Parathyroid adenoma (tissue), 2 donors: ENCODE measurements at regions not wholly inside any gene's neighbourhood (a gene's known extent, or its start where the extent isn't known, plus 50 kb on each side); places are given as distances from the start of the nearest gene placed in this dataset.

Experiments
- H2AFZ ChIP-seq: fragments of 300-600 bp; sonication (generic); one replicate; pipeline ENCODE4 v1.7.0; 2017; ENCODE audit warnings: antibody characterized with exemption, mild to moderate bottlenecking
- H3K27ac ChIP-seq: fragments of 300-600 bp; sonication (generic); one replicate; pipeline ENCODE4 v1.7.0; 2017
- H3K27me3 ChIP-seq: fragments of 300-600 bp; sonication (generic); one replicate; pipeline ENCODE4 v1.7.0; 2017; ENCODE audit warnings: low read length; ENCODE audit not compliant: control insufficient read depth, insufficient read depth
- H3K36me3 ChIP-seq: fragments of 300-600 bp; sonication (generic); one replicate; pipeline ENCODE4 v1.7.0; 2017; ENCODE audit warnings: low read length; ENCODE audit not compliant: control insufficient read depth, insufficient read depth
- H3K4me1 ChIP-seq: fragments of 300-600 bp; sonication (generic); one replicate; pipeline ENCODE4 v1.7.0; 2017; ENCODE audit warnings: control low read depth
- H3K4me2 ChIP-seq: fragments of 300-600 bp; sonication (generic); one replicate; pipeline ENCODE4 v1.7.0; 2017; ENCODE audit warnings: low read length
- H3K4me3 ChIP-seq: fragments of 300-600 bp; sonication (generic); one replicate; pipeline ENCODE4 v1.7.0; 2017; ENCODE audit warnings: low read depth, low read length
- H3K79me2 ChIP-seq: fragments of 300-600 bp; sonication (generic); one replicate; pipeline ENCODE4 v1.7.0; 2017; ENCODE audit warnings: control low read depth
- H3K9ac ChIP-seq: fragments of 300-600 bp; sonication (generic); one replicate; pipeline ENCODE4 v1.7.0; 2017; ENCODE audit warnings: mild to moderate bottlenecking
- H3K9me3 ChIP-seq: fragments of 300-600 bp; sonication (generic); one replicate; pipeline ENCODE4 v1.7.0; 2017; ENCODE audit warnings: low read length; ENCODE audit not compliant: control insufficient read depth
- CTCF ChIP-seq: fragments of 300-600 bp; sonication (generic); IDR thresholded peaks from one replicate; pipeline ENCODE4 v1.7.0; 2017; ENCODE audit warnings: antibody characterized with exemption, mild to moderate bottlenecking
- donor health status: primary hyperparathyroidism.

DNA sequence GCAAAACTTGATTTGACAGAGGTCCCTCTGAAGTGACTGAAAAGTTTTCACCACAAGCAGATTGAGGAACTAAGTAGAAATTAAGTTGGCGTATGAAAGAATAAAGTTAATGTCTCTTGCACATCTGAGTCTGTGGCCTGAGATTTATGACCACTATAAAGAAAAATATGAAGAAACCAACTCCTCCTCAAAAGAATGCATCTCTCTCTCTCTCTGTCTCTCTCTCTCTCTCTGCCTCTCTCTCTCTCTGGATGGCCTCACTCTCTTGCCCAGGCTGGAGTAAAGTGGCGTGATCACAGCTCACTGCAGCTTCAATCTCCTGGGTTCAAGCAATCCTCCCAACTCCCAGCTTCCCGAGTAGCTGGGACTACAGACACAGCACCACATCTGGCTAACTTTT lies 55.2 kb downstream of the RPL22L1 start:
- H3K9me3 ChIP-seq = no peaks in the 10 kb centered on the region
- H3K27ac ChIP-seq = no peak overlapping the region
- H2AFZ ChIP-seq = peak overlapping the region; percentile 51
- H3K27me3 ChIP-seq = no peaks in the 10 kb centered on the region
- no peak for TF ChIP-seq CTCF
- no peaks in the 10 kb centered on the region for H3K79me2 ChIP-seq
- H3K4me1 ChIP-seq = no peaks in the 10 kb centered on the region
- no peaks in the 10 kb centered on the region for H3K36me3 ChIP-seq
- H3K4me2 ChIP-seq = no peak overlapping the region
- H3K9ac ChIP-seq = no peak overlapping the region
- no peak overlapping the region for H3K4me3 ChIP-seq

DNA sequence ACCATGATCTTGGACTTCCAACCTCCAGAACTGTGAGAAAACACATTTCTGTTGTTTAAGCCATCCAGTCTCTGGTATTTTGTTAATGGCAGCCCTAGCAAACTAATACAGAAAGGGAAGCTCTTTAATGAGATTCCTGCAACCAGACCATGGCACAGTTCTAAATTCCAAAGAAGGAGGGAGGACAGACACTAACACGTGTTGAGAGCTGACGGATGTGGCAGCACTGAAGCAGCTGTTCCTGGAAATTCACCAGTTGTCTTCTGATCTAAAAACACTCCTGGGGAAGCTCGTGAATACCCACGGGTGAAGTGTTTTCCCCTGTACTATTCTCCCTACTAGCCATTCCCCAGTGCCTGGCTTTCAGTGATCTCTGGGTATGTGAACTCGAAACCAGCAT lies 56.7 kb downstream of the RPL22L1 start:
- H3K27me3 ChIP-seq = no peaks in the 10 kb centered on the region
- H3K36me3 ChIP-seq = no peaks in the 10 kb centered on the region
- no peak overlapping the region for H3K9ac ChIP-seq
- no peak for TF ChIP-seq CTCF
- H3K79me2 ChIP-seq = no peaks in the 10 kb centered on the region
- H3K9me3 ChIP-seq = no peaks in the 10 kb centered on the region
- H3K4me2 ChIP-seq = no peak overlapping the region
- no peak overlapping the region for H3K4me3 ChIP-seq
- no peak overlapping the region for H3K27ac ChIP-seq
- H2AFZ ChIP-seq = no peak overlapping the region
- H3K4me1 ChIP-seq = no peaks in the 10 kb centered on the region

GRCh38 chr3:170811928-170812591 lies 57.9 kb downstream of the RPL22L1 start:
- peak; percentile 89 for TF ChIP-seq CTCF
- H3K4me2 ChIP-seq = no peak overlapping the region
- no peak overlapping the region for H3K9ac ChIP-seq
- no peak overlapping the region for H3K4me3 ChIP-seq
- no peaks in the 10 kb centered on the region for H3K79me2 ChIP-seq
- no peaks in the 10 kb centered on the region for H3K4me1 ChIP-seq
- no peaks in the 10 kb centered on the region for H3K9me3 ChIP-seq
- H3K27ac ChIP-seq = no peak overlapping the region
- no peak overlapping the region for H2AFZ ChIP-seq
- no peaks in the 10 kb centered on the region for H3K36me3 ChIP-seq
- no peaks in the 10 kb centered on the region for H3K27me3 ChIP-seq

- Histone ChIP-seq H3K4me3 (no peak overlapping the region), H3K4me1 (no peaks in the 10 kb centered on the region), H3K79me2 (no peaks in the 10 kb centered on the region), H3K4me2 (no peak overlapping the region), H3K27me3 (no peaks in the 10 kb centered on the region), H2AFZ (no peak overlapping the region), H3K27ac (no peak overlapping the region), H3K9me3 (no peaks in the 10 kb centered on the region), H3K36me3 (no peaks in the 10 kb centered on the region), H3K9ac (no peak overlapping the region)
- no peak for TF ChIP-seq CTCF
These were observed 58.5 kb downstream of the RPL22L1 start for GRCh38 chr3:170811515-170811914.

DNA sequence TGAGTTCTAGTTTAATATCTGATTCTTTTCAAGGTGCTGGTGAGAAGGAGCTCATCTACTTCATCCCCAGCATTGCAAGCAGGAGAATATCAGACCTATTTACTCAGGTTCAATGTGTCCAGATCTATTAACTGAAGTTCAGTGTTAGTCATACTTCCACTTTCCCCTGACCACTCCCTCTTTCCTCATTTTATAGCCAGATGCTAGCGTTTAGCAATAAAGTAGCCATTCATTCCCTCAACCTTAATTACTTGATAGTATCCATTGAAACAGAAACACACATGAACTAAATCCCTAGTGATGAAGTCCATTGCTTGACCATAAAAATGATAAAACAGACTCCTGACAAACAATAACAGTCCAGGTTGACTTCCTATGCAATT lies 60.0 kb downstream of the RPL22L1 start:
- Histone ChIP-seq H3K4me3 (no peak overlapping the region), H3K27me3 (no peaks in the 10 kb centered on the region), H3K9me3 (no peaks in the 10 kb centered on the region), H3K4me1 (no peaks in the 10 kb centered on the region), H3K9ac (no peak overlapping the region), H2AFZ (no peak overlapping the region), H3K4me2 (no peak overlapping the region), H3K79me2 (no peaks in the 10 kb centered on the region), H3K36me3 (no peaks in the 10 kb centered on the region), H3K27ac (no peak overlapping the region)
- no peak for TF ChIP-seq CTCF
